Osteoblast (primary cell): ENCODE measurements at regions not wholly inside any gene's neighbourhood (a gene's known extent, or its start where the extent isn't known, plus 50 kb on each side); places are given as distances from the start of the nearest gene placed in this dataset.

ENCODE experiments used
- DNase-seq: peaks from one replicate; pipeline ENCODE4 v3.0.0; 2011; ENCODE audit warnings: low spot score, mixed read lengths; ENCODE audit not compliant: insufficient read length; ENCODE audit errors: missing footprints
- H2AFZ ChIP-seq: 2 replicates; pipeline ENCODE4 v1.6.0; 2011; ENCODE audit warnings: mild to moderate bottlenecking, low read length
- H3K27ac ChIP-seq: 2 replicates; pipeline ENCODE4 v1.5.1; 2011; ENCODE audit warnings: mild to moderate bottlenecking, low read depth, low read length, moderate library complexity
- H3K27me3 ChIP-seq: 2 replicates; pipeline ENCODE4 v1.6.0; 2012; ENCODE audit warnings: mild to moderate bottlenecking, control low read depth, inconsistent platforms, low read length, moderate library complexity; ENCODE audit not compliant: insufficient read depth
- H3K36me3 ChIP-seq: 2 replicates; pipeline ENCODE4 v1.5.1; 2011; ENCODE audit warnings: mild to moderate bottlenecking, low read length, control low read depth, moderate library complexity; ENCODE audit not compliant: insufficient read depth
- H3K4me1 ChIP-seq: 2 replicates; pipeline ENCODE4 v1.5.1; 2011; ENCODE audit warnings: mild to moderate bottlenecking, low read length, control low read depth, moderate library complexity; ENCODE audit not compliant: insufficient read depth
- H3K4me2 ChIP-seq: 2 replicates; pipeline ENCODE4 v1.6.0; 2011; ENCODE audit warnings: mild to moderate bottlenecking, low read length; ENCODE audit not compliant: insufficient read depth
- H3K4me3 ChIP-seq: fragments of 200-600 bp; sonication (generic); 3 replicates; pipeline ENCODE4 v1.5.1; 2012; ENCODE audit warnings: mild to moderate bottlenecking, low read length, inconsistent platforms; ENCODE audit not compliant: insufficient read depth
- H3K79me2 ChIP-seq: 2 replicates; pipeline ENCODE4 v1.6.0; 2012; ENCODE audit warnings: mild to moderate bottlenecking, low read length, control low read depth, inconsistent platforms; ENCODE audit not compliant: insufficient read depth
- H3K9me3 ChIP-seq: 2 replicates; pipeline ENCODE4 v1.5.1; 2011; ENCODE audit warnings: low read depth, low read length, control low read depth
- H4K20me1 ChIP-seq: 2 replicates; pipeline ENCODE4 v1.6.0; 2012; ENCODE audit warnings: mild to moderate bottlenecking, low read length, control low read depth; ENCODE audit not compliant: insufficient read depth
- CTCF ChIP-seq: IDR thresholded peaks from 2 replicates; pipeline ENCODE4 v1.5.1; 2011; ENCODE audit warnings: mild to moderate bottlenecking, low read depth, low read length, moderate library complexity; ENCODE audit errors: extremely low read depth

DNA sequence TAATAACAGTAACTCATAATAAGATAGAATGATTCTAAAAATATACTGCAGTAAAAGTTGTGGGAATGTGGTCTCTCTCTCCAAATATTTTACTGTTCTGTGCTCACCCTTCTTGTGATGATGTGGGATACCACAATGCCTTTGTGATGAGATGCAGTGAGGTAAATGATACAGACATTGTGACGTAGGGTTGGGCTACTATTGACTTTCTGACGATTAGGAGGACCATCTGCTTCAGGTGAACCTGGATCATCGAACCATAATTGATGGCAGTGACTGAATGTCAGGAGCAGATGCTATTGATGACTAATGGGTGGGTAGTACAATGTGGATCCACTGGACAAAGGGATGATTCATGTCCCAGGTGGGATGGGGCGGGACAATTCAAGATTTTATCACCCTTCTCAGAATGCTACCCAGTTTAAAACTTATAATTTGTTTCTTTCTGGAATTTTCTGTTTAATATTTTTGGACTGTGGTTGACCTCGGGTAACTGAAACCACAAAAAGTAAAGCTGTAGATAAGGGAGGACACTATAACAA is 73.9 kb upstream of the ARMC3 start:
- H3K4me3 ChIP-seq: no peak overlapping the region
- no peaks in the 10 kb centered on the region for H3K9me3 ChIP-seq
- no peak overlapping the region for H3K27ac ChIP-seq
- no peak overlapping the region for H2AFZ ChIP-seq
- H3K36me3 ChIP-seq: no peaks in the 10 kb centered on the region
- H3K27me3 ChIP-seq: no peaks in the 10 kb centered on the region
- TF ChIP-seq CTCF: no peak
- H4K20me1 ChIP-seq: no peaks in the 10 kb centered on the region
- no peaks in the 10 kb centered on the region for H3K79me2 ChIP-seq
- H3K4me2 ChIP-seq: no peak overlapping the region
- peaks cover 9% of the 10 kb centered on the region for H3K4me1 ChIP-seq
- DNase-seq: peak; percentile 32

- H3K4me2 ChIP-seq: no peak overlapping the region
- no peak for TF ChIP-seq CTCF
- H3K9me3 ChIP-seq: no peaks in the 10 kb centered on the region
- H3K36me3 ChIP-seq: no peaks in the 10 kb centered on the region
- H2AFZ ChIP-seq: no peak overlapping the region
- H3K27ac ChIP-seq: no peak overlapping the region
- peaks cover 9% of the 10 kb centered on the region for H3K4me1 ChIP-seq
- H3K27me3 ChIP-seq: no peaks in the 10 kb centered on the region
- H3K79me2 ChIP-seq: no peaks in the 10 kb centered on the region
- DNase-seq: no peak
- H4K20me1 ChIP-seq: no peaks in the 10 kb centered on the region
- no peak overlapping the region for H3K4me3 ChIP-seq
Observed at GRCh38 chr10:22852712-22853353, 75.0 kb upstream of the ARMC3 start.

DNA sequence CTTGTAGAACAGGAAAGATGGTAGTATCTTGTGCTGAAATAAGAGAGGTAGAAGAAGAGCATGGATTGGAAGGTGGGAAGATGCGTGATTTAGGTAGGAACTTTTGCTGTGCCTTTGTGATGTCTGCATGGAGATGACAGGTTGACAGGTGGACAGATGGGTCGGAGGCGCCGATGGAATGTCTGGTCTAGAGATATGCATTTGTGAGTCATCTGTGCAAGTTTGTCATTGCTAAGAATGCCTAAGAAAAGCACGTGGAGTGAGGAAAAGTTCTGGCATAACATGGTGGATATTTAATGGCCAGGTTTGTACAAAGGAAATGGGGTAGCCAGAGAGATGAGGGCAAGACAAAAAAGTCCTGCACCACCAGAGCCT is 76.0 kb upstream of the ARMC3 start:
- Histone ChIP-seq H3K4me2 (no peak overlapping the region), H3K79me2 (no peaks in the 10 kb centered on the region), H4K20me1 (no peaks in the 10 kb centered on the region), H3K27ac (no peak overlapping the region), H3K4me1 (peaks cover 9% of the 10 kb centered on the region), H3K27me3 (no peaks in the 10 kb centered on the region), H3K36me3 (no peaks in the 10 kb centered on the region), H2AFZ (no peak overlapping the region), H3K4me3 (no peak overlapping the region), H3K9me3 (no peaks in the 10 kb centered on the region)
- DNase-seq: no peak
- no peak for TF ChIP-seq CTCF

GRCh38 chr10:22850541-22850940 is 77.3 kb upstream of the ARMC3 start:
- peaks cover 9% of the 10 kb centered on the region for H3K4me1 ChIP-seq
- H3K4me3 ChIP-seq: no peak overlapping the region
- H3K27me3 ChIP-seq: no peaks in the 10 kb centered on the region
- H4K20me1 ChIP-seq: no peaks in the 10 kb centered on the region
- no peaks in the 10 kb centered on the region for H3K79me2 ChIP-seq
- no peak for TF ChIP-seq CTCF
- H3K27ac ChIP-seq: no peak overlapping the region
- H3K4me2 ChIP-seq: no peak overlapping the region
- H3K9me3 ChIP-seq: no peaks in the 10 kb centered on the region
- H2AFZ ChIP-seq: no peak overlapping the region
- no peak for DNase-seq
- H3K36me3 ChIP-seq: no peaks in the 10 kb centered on the region
